ENCODE measurements at regions not wholly inside any gene's neighbourhood (a gene's known extent, or its start where the extent isn't known, plus 50 kb on each side); places are given as distances from the start of the nearest gene placed in this dataset.

GRCh38 chr14:26132061-26132645 lies 465.7 kb downstream of the NOVA1 start:
- Histone ChIP-seq H4K5ac (ENCODE audit: low read depth, low read length) (no peak overlapping the region), H3K4me1 (ENCODE audit: control insufficient read depth, insufficient read depth, low read length) (no peaks in the 10 kb centered on the region), H2BK15ac (ENCODE audit: low read depth, low read length) (no peak overlapping the region), H3K23ac (ENCODE audit: low read depth, low read length) (no peak overlapping the region), H3K4ac (ENCODE audit: low read depth, low read length) (no peak overlapping the region), H3K9me1 (ENCODE audit: insufficient read depth, low read length) (no peaks in the 10 kb centered on the region), H3K56ac (ENCODE audit: extremely low read depth, insufficient read depth, low read length) (no peak overlapping the region), H2BK20ac (ENCODE audit: low read depth, low read length) (no peak overlapping the region), H2BK120ac (ENCODE audit: low read depth, low read length) (no peak overlapping the region), H3K79me1 (ENCODE audit: low read depth in 1 of 2, low read length in 2 of 2) (no peaks in the 10 kb centered on the region), H2AK5ac (ENCODE audit: low read depth, low read length) (no peak overlapping the region), H2BK5ac (ENCODE audit: low read depth, low read length, poor library complexity, severe bottlenecking) (no peak overlapping the region), H4K8ac (ENCODE audit: low read depth in 2 of 2, low read length in 2 of 2) (no peak overlapping the region), H4K20me1 (ENCODE audit: insufficient read depth, low read length) (no peaks in the 10 kb centered on the region), H3K9me3 (ENCODE audit: control insufficient read depth, insufficient read depth, low read length) (peaks cover 4% of the 10 kb centered on the region), H2AK9ac (replicated peaks; ENCODE audit: low read depth, low read length, poor library complexity) (no peak overlapping the region), H3K18ac (ENCODE audit: low read depth, low read length) (no peak overlapping the region), H3K27me3 (ENCODE audit: control insufficient read depth, insufficient read depth, low read length) (no peaks in the 10 kb centered on the region), H3K9ac (ENCODE audit: low read depth, low read length) (no peak overlapping the region), H3K4me2 (ENCODE audit: low read depth, low read length) (no peak overlapping the region), H3K4me3 (ENCODE audit: insufficient read depth, low read depth, low read length) (no peak overlapping the region), H3K14ac (replicated peaks; ENCODE audit: low read depth, low read length) (no peak overlapping the region), H2AFZ (replicated peaks; ENCODE audit: low read length, poor library complexity) (no peak overlapping the region), H4K91ac (ENCODE audit: insufficient read depth, low read depth, low read length) (no peak overlapping the region), H3K36me3 (ENCODE audit: control insufficient read depth, insufficient read depth, low read length) (no peaks in the 10 kb centered on the region), H3K27ac (ENCODE audit: insufficient read depth, low read length) (no peak overlapping the region)
- no TSS peak for BruUV-seq (replicated peaks)
- intact Hi-C loops (cut with micrococcal nuclease) (no loop called here), in situ Hi-C loops (cut with MboI; ENCODE audit: low sequenced_read_pairs) (no loop called here), dilution Hi-C loops (cut with HindIII; ENCODE audit: low sequenced_read_pairs, unreplicated experiment) (no loop called here)
- CTCF ChIA-PET, result no interaction called here
- ATAC-seq (ENCODE audit: low read depth), result no peak
- TF ChIP-seq MAFK (IDR thresholded peaks at IDR 0.05; ENCODE audit: low read depth, low read length) (no peak), SMC3 (IDR thresholded peaks at IDR 0.05; ENCODE audit: low read depth, low read length) (no peak), MAZ (IDR thresholded peaks at IDR 0.05; ENCODE audit: borderline replicate concordance, low read depth, low read length) (no peak), RCOR1 (IDR thresholded peaks at IDR 0.05; ENCODE audit: insufficient replicate concordance, low read length) (no peak)
- TF ChIP-seq, protein P1, sequence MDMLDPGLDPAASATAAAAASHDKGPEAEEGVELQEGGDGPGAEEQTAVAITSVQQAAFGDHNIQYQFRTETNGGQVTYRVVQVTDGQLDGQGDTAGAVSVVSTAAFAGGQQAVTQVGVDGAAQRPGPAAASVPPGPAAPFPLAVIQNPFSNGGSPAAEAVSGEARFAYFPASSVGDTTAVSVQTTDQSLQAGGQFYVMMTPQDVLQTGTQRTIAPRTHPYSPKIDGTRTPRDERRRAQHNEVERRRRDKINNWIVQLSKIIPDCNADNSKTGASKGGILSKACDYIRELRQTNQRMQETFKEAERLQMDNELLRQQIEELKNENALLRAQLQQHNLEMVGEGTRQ (IDR thresholded peaks at IDR 0.05; ENCODE audit: low read depth, low read length), result no peak
- POLR2A ChIA-PET (ENCODE audit: unreplicated experiment), result no interaction called here
- no peak for DNase-seq
